Endothelial cell of umbilical vein (primary cell): ENCODE measurements at regions not wholly inside any gene's neighbourhood (a gene's known extent, or its start where the extent isn't known, plus 50 kb on each side); places are given as distances from the start of the nearest gene placed in this dataset.

Source experiments
- BruUV-seq: library from RNA; stranded (reverse); fragments of 400-500 nt; replicated peaks from 2 replicates; lab custom pipeline; 2021; lab: Mats Ljungman, UMichigan
- CTCF ChIA-PET: fragments of 300-600, 350-600 bp; sonication (Branson Sonifier 250); formaldehyde crosslinking; loops from one replicate; lab custom pipeline; 2021; ENCODE audit warnings: antibody characterized with exemption, inconsistent platforms; lab: Charles Lee
- POLR2A ChIA-PET: fragments of 300-600, 350-600 bp; sonication (Branson Sonifier 250); formaldehyde crosslinking; loops from one replicate; lab custom pipeline; 2021; ENCODE audit warnings: antibody characterized with exemption, inconsistent platforms; lab: Charles Lee
- DNase-seq: peaks from one replicate; pipeline ENCODE4 v3.0.0-alpha.2; 2011; ENCODE audit warnings: low read depth, low spot score
- FAIRE-seq: peaks from 2 replicates; lab custom pipeline; 2011; peaks lifted over from hg19 to GRCh38; lab: Jason Lieb, UNC
- H2AFZ ChIP-seq: 2 replicates; pipeline ENCODE4 v1.6.0; 2012; ENCODE audit warnings: low read depth, low read length, control low read depth, inconsistent platforms
- H3K27ac ChIP-seq: 2 replicates; pipeline ENCODE4 v1.5.1; 2011; ENCODE audit warnings: low read depth, mild to moderate bottlenecking, control low read depth, low read length, moderate library complexity; ENCODE audit not compliant: insufficient read depth
- H3K27me3 ChIP-seq, 2 experiments: 2 replicates each; pipeline versions ENCODE4 v1.6.0 to v1.6.1; 2011; ENCODE audit warnings: low read length in 2 of 2, mixed read lengths in 1 of 2; ENCODE audit not compliant: control insufficient read depth in 2 of 2, insufficient read depth in 2 of 2
- H3K36me3 ChIP-seq, 2 experiments: 2 replicates in 1 of 2; 3 replicates in 1 of 2; pipeline ENCODE4 v1.5.1; 2011; ENCODE audit warnings: low read length in 2 of 2, mild to moderate bottlenecking in 1 of 2, moderate library complexity in 1 of 2; ENCODE audit not compliant: control insufficient read depth in 2 of 2, insufficient read depth in 2 of 2; ENCODE audit errors: extremely low read depth in 1 of 2
- H3K4me1 ChIP-seq: 3 replicates; pipeline ENCODE4 v1.5.1; 2011; ENCODE audit warnings: mild to moderate bottlenecking, low read length; ENCODE audit not compliant: control insufficient read depth, insufficient read depth; ENCODE audit errors: extremely low read depth
- H3K4me2 ChIP-seq: 2 replicates; pipeline ENCODE4 v1.6.1; 2011; ENCODE audit warnings: low read length, control low read depth, mixed read lengths; ENCODE audit not compliant: insufficient read depth
- H3K4me3 ChIP-seq, 3 experiments: fragments of 200-600 bp in 1 of 3; sonication (generic), shearing (Covaris generic) in 1 of 3; replicated peaks in 1 of 3; 2 replicates each; pipeline ENCODE4 v1.5.1; 2011 to 2016; ENCODE audit warnings: control low read depth in 3 of 3, low read length in 3 of 3, mild to moderate bottlenecking in 2 of 3, inconsistent platforms in 1 of 3, low read depth in 1 of 3, moderate library complexity in 1 of 3; ENCODE audit not compliant: insufficient read depth in 1 of 3
- H3K79me2 ChIP-seq: 2 replicates; pipeline ENCODE4 v1.6.0; 2012; ENCODE audit warnings: low read length, inconsistent platforms; ENCODE audit not compliant: control insufficient read depth, insufficient read depth
- H3K9ac ChIP-seq: replicated peaks from 2 replicates; pipeline ENCODE3; 2011; ENCODE audit warnings: low read length, control low read depth; ENCODE audit not compliant: insufficient read depth; ENCODE audit errors: extremely low read depth
- H3K9me1 ChIP-seq: replicated peaks from 3 replicates; pipeline ENCODE4 v1.6.0; 2011; ENCODE audit warnings: mild to moderate bottlenecking, low read length; ENCODE audit not compliant: control insufficient read depth, insufficient read depth; ENCODE audit errors: extremely low read depth
- H3K9me3 ChIP-seq: replicated peaks from 2 replicates; pipeline ENCODE4 v1.5.1; 2012; ENCODE audit warnings: low read length, inconsistent platforms; ENCODE audit not compliant: control insufficient read depth, insufficient read depth
- H4K20me1 ChIP-seq: replicated peaks from 2 replicates; pipeline ENCODE3; 2011; ENCODE audit warnings: mild to moderate bottlenecking, low read length; ENCODE audit not compliant: control insufficient read depth, insufficient read depth; ENCODE audit errors: extremely low read depth
- CTCF ChIP-seq, 2 donors: IDR thresholded peaks; 1 replicate in 1 of 2; 2 replicates in 1 of 2; pipeline ENCODE4 v1.5.1; 2011; ENCODE audit warnings: low read length in 2 of 2, mild to moderate bottlenecking in 2 of 2, moderate library complexity in 2 of 2, control low read depth in 1 of 2, inconsistent platforms in 1 of 2, low read depth in 1 of 2; ENCODE audit not compliant: insufficient read depth in 1 of 2; ENCODE audit errors: extremely low read depth in 1 of 2
- EZH2 ChIP-seq: IDR thresholded peaks from 2 replicates; pipeline ENCODE4 v1.6.1; 2012; ENCODE audit warnings: borderline replicate concordance, low read depth, mild to moderate bottlenecking, moderate library complexity, low read length, inconsistent platforms; ENCODE audit not compliant: severe bottlenecking
- FOS ChIP-seq: IDR thresholded peaks from 2 replicates; pipeline ENCODE4 v1.6.1; 2011; ENCODE audit warnings: mild to moderate bottlenecking, low read length, moderate library complexity, borderline replicate concordance; ENCODE audit not compliant: insufficient read depth
- GATA2 ChIP-seq: IDR thresholded peaks from 2 replicates; pipeline ENCODE4 v1.7.0; 2011; ENCODE audit warnings: low read depth, mild to moderate bottlenecking, moderate library complexity, mixed read lengths, low read length; ENCODE audit not compliant: insufficient read length, insufficient read depth
- JUN ChIP-seq: IDR thresholded peaks from 2 replicates; pipeline ENCODE4 v1.6.1; 2011; ENCODE audit warnings: borderline replicate concordance, low read depth; ENCODE audit not compliant: insufficient read length, insufficient read depth
- MAX ChIP-seq: IDR thresholded peaks from 2 replicates; pipeline ENCODE4 v1.6.1; 2011; ENCODE audit not compliant: insufficient read depth, insufficient read length
- dilution Hi-C: fragments of 300-500 bp; cut with MboI; formaldehyde crosslinking; loops from one replicate; pipeline ENCODE4 v1.15.0; 2019; ENCODE audit warnings: low sequenced_read_pairs; ENCODE audit not compliant: extremely low pct_ligation_motif_present
- intact Hi-C: fragments of 100-400 bp; cut with micrococcal nuclease; formaldehyde crosslinking; loops from one replicate; pipeline ENCODE4 v1.10.0; 2022

- Histone ChIP-seq H2AFZ (no peak overlapping the region), H3K4me1 (peaks cover 30% of the 10 kb centered on the region), H4K20me1 (no peaks in the 10 kb centered on the region), H3K9ac (no peak overlapping the region), H3K4me2 (no peak overlapping the region), H3K36me3 (no peaks in the 10 kb centered on the region), H3K4me3 (no peak overlapping the region), H3K27ac (no peak overlapping the region), H3K9me3 (no peaks in the 10 kb centered on the region), H3K9me1 (no peaks in the 10 kb centered on the region), H3K79me2 (no peaks in the 10 kb centered on the region), H3K27me3 (no peaks in the 10 kb centered on the region)
- ChIA-PET POLR2A (no interaction called here), CTCF (no interaction called here)
- DNase-seq (peak; percentile 66), FAIRE-seq (peak; percentile 62)
- dilution Hi-C loops (no loop called here), intact Hi-C loops (loop anchor here (1.0 to 10.0 kb wide), 3 partner anchors 25 to 239 kb away; partner anchors contain the start of gene NUDT4)
- no TSS peak for BruUV-seq
- TF ChIP-seq FOS: peak; percentile 38
- no peak for TF ChIP-seq CTCF (IDR thresholded peaks at IDR 0.05; ENCODE audit: extremely low read depth in 1 of 2, insufficient read depth in 1 of 2, low read depth in 1 of 2, low read length in 2 of 2)
- TF ChIP-seq EZH2: no peak
- peak; percentile 37 for TF ChIP-seq GATA2
- peak; percentile 22 for TF ChIP-seq JUN
- TF ChIP-seq MAX: no peak
Observed at GRCh38 chr12:93226361-93226760, 151.4 kb upstream of the NUDT4 start.
